IPS DF 6.9 (cell line): ENCODE measurements at regions not wholly inside any gene's neighbourhood (a gene's known extent, or its start where the extent isn't known, plus 50 kb on each side); places are given as distances from the start of the nearest gene placed in this dataset.

Source experiments
- DNase-seq: peaks from one replicate; pipeline ENCODE4 v3.0.0-alpha.2; 2013; ENCODE audit warnings: low read depth, low spot score
- H3K27ac ChIP-seq: one replicate; pipeline ENCODE4 v1.5.1; 2013; ENCODE audit warnings: low read length, control low read depth
- H3K27me3 ChIP-seq: 2 replicates; pipeline ENCODE4 v1.6.1; 2013; ENCODE audit warnings: mild to moderate bottlenecking, low read length; ENCODE audit not compliant: control insufficient read depth, insufficient read depth
- H3K36me3 ChIP-seq: 2 replicates; pipeline ENCODE4 v1.6.1; 2013; ENCODE audit warnings: low read length; ENCODE audit not compliant: control insufficient read depth, insufficient read depth
- H3K4me1 ChIP-seq: 2 replicates; pipeline ENCODE4 v1.6.1; 2013; ENCODE audit warnings: low read length; ENCODE audit not compliant: control insufficient read depth, insufficient read depth
- H3K4me3 ChIP-seq: 2 replicates; pipeline ENCODE4 v1.5.1; 2013; ENCODE audit warnings: mild to moderate bottlenecking, low read length
- H3K9me3 ChIP-seq: 2 replicates; pipeline ENCODE4 v1.6.1; 2013; ENCODE audit warnings: low read length, inconsistent platforms; ENCODE audit not compliant: control insufficient read depth, insufficient read depth
- WGBS: extraction: QIAGEN DNeasy Blood & Tissue Kit; methylation state at CpG from one replicate; pipeline ENCODE4 v1.1.7; 2013; ENCODE audit warnings: mixed read lengths, missing lambda C conversion rate; ENCODE audit not compliant: insufficient read length, insufficient coverage; 5-methylcytosine and 5-hydroxymethylcytosine counted together

DNA sequence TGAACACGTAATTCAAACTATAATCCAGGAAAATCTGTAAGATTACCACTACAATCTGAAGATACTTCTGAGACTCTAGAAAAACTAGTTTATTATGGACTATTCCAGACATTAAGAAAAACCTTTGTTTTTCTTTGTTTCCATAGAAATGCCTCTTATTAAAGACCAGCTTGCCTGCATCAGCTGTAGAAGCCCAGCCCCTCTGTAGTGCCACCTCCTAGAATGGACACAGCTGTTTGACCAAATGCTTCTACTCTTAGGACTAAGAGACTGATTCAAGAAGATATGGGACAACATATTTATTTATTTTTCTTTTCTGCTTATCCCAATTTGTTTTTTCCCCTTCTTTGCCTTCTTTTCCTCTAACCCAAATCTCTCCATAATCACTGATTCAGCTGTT is 93.8 kb downstream of the CXCL12 start:
- Histone ChIP-seq H3K9me3 (no peaks in the 10 kb centered on the region), H3K4me3 (no peak overlapping the region), H3K27ac (no peak overlapping the region), H3K27me3 (no peaks in the 10 kb centered on the region), H3K36me3 (no peaks in the 10 kb centered on the region), H3K4me1 (peaks cover 5% of the 10 kb centered on the region; the same call in 1 of the 2 replicates)
- WGBS, result no CpG with 5 or more reads among the region's 1 CpG
- DNase-seq, result no peak

DNA sequence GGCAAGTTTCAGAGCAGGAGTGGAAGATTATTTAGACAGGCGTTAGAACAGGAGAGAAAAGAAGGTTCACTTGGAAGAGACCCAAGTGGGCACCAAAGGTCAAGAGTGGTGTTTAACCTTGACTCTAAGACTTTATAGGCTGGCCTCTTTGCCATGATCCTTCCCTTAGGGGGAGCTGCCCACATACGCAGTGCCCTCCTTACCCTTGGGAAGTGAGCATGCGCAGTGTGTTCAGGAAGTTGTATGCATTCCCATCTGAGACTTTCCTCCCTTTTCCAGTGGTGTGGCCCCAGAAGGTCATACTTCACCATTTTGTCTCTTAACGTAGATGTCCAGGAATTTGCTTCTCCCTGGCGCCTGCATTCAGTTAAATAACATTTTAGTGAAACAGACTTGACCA is 95.8 kb downstream of the CXCL12 start:
- no CpG with 5 or more reads among the region's 5 CpGs for WGBS
- Histone ChIP-seq H3K36me3 (no peaks in the 10 kb centered on the region), H3K27ac (no peak overlapping the region), H3K9me3 (no peaks in the 10 kb centered on the region), H3K27me3 (no peaks in the 10 kb centered on the region), H3K4me3 (no peak overlapping the region), H3K4me1 (peaks cover 5% of the 10 kb centered on the region; the same call in 1 of the 2 replicates)
- no peak for DNase-seq

DNA sequence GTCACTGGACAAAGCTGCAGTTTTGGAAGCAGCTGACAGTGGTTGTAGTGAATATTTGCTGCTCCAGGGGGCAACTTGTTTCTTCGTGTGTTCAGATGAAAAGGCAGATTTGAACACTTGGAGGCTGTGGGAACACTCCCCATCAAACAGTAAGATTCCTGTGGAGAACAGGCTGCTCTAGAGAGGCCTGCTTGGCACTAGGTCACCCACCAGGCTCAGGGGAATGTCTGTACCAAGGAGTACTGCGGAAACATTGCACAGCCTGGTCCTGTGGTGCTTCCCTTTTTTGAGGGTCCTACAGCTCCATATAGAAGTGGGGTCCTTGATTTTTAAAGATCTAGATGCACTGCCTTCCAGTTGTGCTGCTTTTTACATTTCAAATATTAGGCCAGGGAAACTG is 97.5 kb downstream of the CXCL12 start:
- no peaks in the 10 kb centered on the region for H3K27me3 ChIP-seq
- WGBS, result no CpG with 5 or more reads among the region's 2 CpGs
- no peak overlapping the region for H3K4me3 ChIP-seq
- no peak for DNase-seq
- H3K36me3 ChIP-seq, result no peaks in the 10 kb centered on the region
- no peak overlapping the region for H3K27ac ChIP-seq
- H3K4me1 ChIP-seq, result 0 out of 2 replicates have a peak, but pooled peaks cover 1% of the 10 kb centered on the region
- no peaks in the 10 kb centered on the region for H3K9me3 ChIP-seq

DNA sequence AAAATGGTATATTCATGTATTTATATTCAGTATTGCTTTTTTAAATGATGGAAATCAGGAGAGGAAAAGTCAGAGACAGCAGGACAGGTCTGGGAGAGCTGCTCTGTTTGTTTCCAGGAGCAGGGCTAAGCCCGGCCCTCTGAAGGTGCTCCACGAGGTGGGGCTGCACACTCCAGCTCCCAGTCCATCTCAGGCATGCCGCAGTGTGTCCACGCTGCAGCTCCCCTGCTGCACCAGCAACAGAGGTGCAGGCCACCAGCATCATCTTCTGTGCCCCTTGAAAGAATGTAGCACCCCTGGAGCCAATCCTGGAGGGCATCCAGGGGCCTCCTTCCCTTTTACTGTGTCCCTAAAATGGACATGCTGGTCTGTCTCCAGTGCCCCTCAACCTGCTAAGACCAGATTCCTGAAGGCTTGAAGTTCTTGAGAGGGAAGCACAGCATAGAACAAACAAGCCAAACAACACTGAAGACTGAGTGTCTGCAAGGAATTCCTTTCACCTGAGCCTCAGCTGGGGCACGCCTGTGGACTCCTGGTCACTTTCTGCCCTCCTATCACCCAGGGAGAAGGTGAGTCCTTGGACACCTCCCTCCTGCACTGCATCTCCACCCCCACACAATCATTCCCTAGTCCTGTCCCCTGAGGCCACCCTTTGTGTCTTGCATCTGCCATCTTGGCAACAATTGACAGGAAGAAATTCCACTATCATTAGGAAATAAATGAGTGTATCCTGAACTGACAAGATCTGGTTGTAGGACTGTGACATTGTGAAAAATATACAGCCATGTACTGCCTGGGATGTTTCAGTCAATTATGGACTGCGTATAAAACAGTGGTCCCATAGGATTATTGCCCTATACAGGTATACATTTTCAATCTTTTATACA is 100.5 kb downstream of the CXCL12 start:
- WGBS, result no CpG with 5 or more reads among the region's 6 CpGs
- H3K36me3 ChIP-seq, result no peaks in the 10 kb centered on the region
- no peak overlapping the region for H3K27ac ChIP-seq
- H3K9me3 ChIP-seq, result no peaks in the 10 kb centered on the region
- 0 out of 2 replicates have a peak, but pooled peaks cover 1% of the 10 kb centered on the region for H3K4me1 ChIP-seq
- no peak overlapping the region for H3K4me3 ChIP-seq
- no peaks in the 10 kb centered on the region for H3K27me3 ChIP-seq
- DNase-seq, result no peak

DNA sequence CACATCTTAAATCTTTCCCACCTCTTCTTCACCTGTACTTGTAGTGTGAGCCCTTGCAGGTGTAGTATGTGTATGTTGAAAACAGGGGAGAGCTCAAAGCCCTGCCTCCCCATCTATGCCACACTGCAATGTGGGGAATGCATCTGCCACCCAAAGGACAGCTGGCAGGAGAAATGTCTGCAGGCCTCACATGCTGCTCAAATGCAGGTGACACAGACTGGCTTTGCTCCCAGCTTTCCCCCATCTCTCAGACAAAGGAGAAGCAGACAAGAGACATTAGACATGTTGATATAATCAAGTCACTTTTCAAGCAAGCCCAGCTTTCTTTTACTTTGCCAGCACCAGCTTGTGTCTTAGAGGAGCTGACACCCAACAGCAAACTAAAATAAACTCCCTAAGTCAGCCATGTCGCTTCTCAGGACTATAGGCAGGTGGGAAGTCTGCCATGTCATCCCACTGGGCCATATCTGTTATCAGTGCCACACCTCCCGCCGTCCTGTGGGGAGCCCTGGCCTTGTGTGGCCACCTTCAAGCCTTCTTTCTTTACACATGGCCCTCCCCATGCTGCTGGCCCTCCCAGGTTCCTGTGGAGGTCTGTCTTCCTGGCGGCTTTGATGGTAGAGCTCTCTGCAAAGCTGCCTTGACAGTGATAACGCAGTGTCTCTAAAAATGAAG is 102.1 kb downstream of the CXCL12 start:
- no peaks in the 10 kb centered on the region for H3K27me3 ChIP-seq
- WGBS, result no CpG with 5 or more reads among the region's 5 CpGs
- H3K9me3 ChIP-seq, result no peaks in the 10 kb centered on the region
- DNase-seq, result no peak
- 0 out of 2 replicates have a peak, but pooled peaks cover 1% of the 10 kb centered on the region for H3K4me1 ChIP-seq
- H3K27ac ChIP-seq, result no peak overlapping the region
- H3K36me3 ChIP-seq, result no peaks in the 10 kb centered on the region
- no peak overlapping the region for H3K4me3 ChIP-seq

DNA sequence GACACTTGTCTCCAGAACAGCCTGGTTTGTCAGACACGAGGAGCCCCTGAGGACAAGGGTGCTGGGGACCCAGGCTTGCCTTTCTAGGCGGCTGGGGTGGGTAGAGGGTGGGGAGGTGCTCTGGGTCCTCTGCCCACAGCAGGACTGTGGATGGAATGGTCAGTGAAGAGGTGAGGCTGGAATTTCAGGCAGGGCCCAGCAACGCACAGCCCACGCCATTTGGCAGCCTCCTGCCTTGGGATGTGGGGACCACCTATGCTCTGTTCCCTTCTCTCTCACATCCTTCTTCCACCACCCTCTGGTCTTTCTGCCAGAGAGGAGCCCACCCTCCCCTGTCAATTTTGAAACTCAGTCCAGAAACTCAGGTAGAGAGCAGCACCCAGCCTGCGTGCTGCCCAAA is 103.2 kb downstream of the CXCL12 start:
- H3K27me3 ChIP-seq, result no peaks in the 10 kb centered on the region

DNA sequence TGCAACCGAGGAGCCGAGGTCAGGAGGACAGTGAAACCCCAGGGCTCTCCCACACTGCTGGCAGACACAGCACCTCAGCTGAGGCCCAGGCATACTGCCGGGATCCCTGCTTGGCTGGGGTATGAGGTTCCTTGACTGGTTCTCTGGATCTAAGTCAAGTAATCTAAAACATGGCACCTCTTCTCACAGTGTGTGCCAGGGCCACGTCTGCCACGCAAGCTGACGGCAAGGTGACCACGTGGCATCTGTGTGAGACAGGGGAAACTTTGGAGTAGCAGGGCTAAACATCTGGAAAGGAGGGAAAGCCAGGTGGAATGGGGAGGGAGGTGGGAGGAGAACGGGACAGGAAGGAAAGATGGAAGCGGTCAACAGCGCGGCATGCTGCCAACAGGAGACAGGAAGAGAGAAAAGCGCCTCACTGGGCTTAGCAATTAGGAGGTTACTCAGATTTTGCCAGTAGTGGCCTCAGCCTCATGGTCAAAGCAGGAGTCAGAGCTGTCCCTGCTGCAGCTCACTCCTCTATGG is 103.7 kb downstream of the CXCL12 start:
- no CpG with 5 or more reads among the region's 12 CpGs for WGBS
- no peaks in the 10 kb centered on the region for H3K36me3 ChIP-seq

More for the DNA sequence above, 103.2 kb downstream of the CXCL12 start:
- Histone ChIP-seq H3K4me1 (no peaks in the 10 kb centered on the region), H3K36me3 (no peaks in the 10 kb centered on the region), H3K9me3 (no peaks in the 10 kb centered on the region), H3K27ac (no peak overlapping the region), H3K4me3 (no peak overlapping the region)
- no CpG with 5 or more reads among the region's 5 CpGs for WGBS
- DNase-seq, result no peak

DNA sequence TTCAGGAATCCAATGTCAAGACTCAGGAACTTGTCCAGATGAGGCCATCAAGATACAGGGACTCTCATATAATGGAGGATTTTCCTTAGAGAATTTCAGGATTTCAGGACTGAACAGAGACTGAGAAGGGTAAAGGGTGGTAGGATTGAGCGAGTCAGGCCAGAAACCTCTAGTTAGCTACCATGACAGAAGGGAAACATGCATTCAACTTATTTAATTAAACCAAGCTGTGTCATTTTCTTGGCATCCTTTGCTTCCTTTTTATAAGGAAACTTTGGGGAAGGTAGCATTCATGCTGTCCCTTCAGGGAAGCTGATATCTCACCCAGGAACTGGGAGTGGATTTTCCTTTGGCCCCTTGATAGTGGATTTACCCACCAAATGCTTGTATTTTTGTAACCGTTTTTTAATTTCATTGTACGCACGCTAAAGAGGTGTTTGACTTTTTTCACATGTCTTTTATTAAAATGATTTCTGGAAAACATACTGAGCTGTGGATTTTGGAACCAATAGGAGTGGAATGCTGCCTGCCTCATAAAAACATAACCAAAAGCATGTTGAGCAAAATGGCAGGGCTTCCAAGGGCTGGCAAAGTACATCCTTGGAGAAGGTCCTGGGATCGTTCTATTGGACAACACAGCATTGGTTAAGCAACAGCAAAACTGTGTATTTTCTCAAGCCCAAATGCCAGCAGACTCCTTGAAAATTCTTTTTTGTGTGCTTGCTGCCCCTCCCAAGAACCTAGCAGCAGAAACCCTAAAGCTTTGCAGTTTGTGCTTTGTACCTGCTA is 104.5 kb downstream of the CXCL12 start:
- H3K4me1 ChIP-seq, result no peaks in the 10 kb centered on the region
- no peak for DNase-seq
- H3K9me3 ChIP-seq, result no peaks in the 10 kb centered on the region
- no peak overlapping the region for H3K4me3 ChIP-seq
- WGBS, result no CpG with 5 or more reads among the region's 5 CpGs
- no peaks in the 10 kb centered on the region for H3K36me3 ChIP-seq
- no peak overlapping the region for H3K27ac ChIP-seq
- H3K27me3 ChIP-seq, result no peaks in the 10 kb centered on the region

More for the DNA sequence above, 103.7 kb downstream of the CXCL12 start:
- DNase-seq, result no peak
- Histone ChIP-seq H3K4me1 (no peaks in the 10 kb centered on the region), H3K27ac (no peak overlapping the region), H3K27me3 (no peaks in the 10 kb centered on the region), H3K9me3 (no peaks in the 10 kb centered on the region), H3K4me3 (no peak overlapping the region)

DNA sequence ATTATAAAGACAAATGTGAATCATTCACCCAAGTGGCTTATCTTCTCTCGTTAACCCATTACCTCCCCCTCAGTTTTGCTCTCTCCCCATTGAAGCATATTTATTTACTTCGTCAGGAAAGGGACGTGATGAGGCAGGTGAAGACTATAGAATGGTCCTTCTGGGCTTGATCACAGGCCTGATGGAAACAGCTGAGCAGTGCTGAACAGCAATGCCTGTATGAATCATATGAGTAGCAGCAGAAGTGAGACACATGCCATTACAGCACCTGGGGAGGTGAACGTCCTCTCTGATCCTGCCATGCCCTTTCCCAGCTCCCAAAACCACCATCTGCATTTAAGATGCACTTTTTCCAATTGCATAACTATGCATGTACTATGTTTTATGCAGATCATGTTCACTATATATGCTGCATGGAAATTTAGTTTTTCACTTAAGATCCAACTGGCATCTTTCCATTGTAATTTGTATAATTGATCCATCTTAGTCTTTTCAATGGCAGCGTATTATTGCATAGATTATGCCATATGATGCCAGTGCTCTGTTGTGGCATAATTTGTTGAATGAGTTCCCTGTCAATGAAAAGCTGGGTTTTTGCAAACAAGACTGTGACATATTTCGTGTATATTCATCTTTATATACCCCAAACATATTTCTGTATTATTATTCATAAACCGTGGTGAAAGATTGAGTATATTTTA is 105.3 kb downstream of the CXCL12 start:
- no CpG with 5 or more reads among the region's 7 CpGs for WGBS
- no peaks in the 10 kb centered on the region for H3K27me3 ChIP-seq
- H3K4me3 ChIP-seq, result no peak overlapping the region
- no peaks in the 10 kb centered on the region for H3K4me1 ChIP-seq
- no peaks in the 10 kb centered on the region for H3K9me3 ChIP-seq
- no peak overlapping the region for H3K27ac ChIP-seq
- no peaks in the 10 kb centered on the region for H3K36me3 ChIP-seq
- DNase-seq, result no peak
